Ishikawa (cell line): ENCODE measurements at regions not wholly inside any gene's neighbourhood (a gene's known extent, or its start where the extent isn't known, plus 50 kb on each side); places are given as distances from the start of the nearest gene placed in this dataset.

ENCODE experiments used
- CEBPB ChIP-seq: IDR thresholded peaks from 2 replicates; pipeline ENCODE4 v1.6.1; 2012
- CREB1 ChIP-seq: IDR thresholded peaks from 2 replicates; pipeline ENCODE4 v1.6.1; 2012; ENCODE audit warnings: low read depth
- EGR1 ChIP-seq: IDR thresholded peaks from 2 replicates; pipeline ENCODE4 v1.6.1; 2012
- EP300 ChIP-seq: IDR thresholded peaks from 2 replicates; pipeline ENCODE4 v1.6.1; 2012; ENCODE audit warnings: borderline replicate concordance
- FOXM1 ChIP-seq: IDR thresholded peaks from 2 replicates; pipeline ENCODE4 v1.6.1; 2012; ENCODE audit warnings: low read depth, borderline replicate concordance
- NFIC ChIP-seq: IDR thresholded peaks from 2 replicates; pipeline ENCODE4 v1.6.1; 2012
- RAD21 ChIP-seq: IDR thresholded peaks from 2 replicates; pipeline ENCODE4 v1.6.1; 2012; ENCODE audit warnings: low read depth
- REST ChIP-seq: IDR thresholded peaks from 2 replicates; pipeline ENCODE4 v1.6.1; 2012; ENCODE audit warnings: low read depth, mild to moderate bottlenecking
- TAF1 ChIP-seq: IDR thresholded peaks from 2 replicates; pipeline ENCODE4 v1.6.1; 2012; ENCODE audit warnings: low read depth, mild to moderate bottlenecking
- TCF12 ChIP-seq: IDR thresholded peaks from 2 replicates; pipeline ENCODE4 v1.6.1; 2012; ENCODE audit warnings: low read depth
- TEAD4 ChIP-seq: IDR thresholded peaks from 2 replicates; pipeline ENCODE4 v1.6.1; 2012
- USF1 ChIP-seq: IDR thresholded peaks from 2 replicates; pipeline ENCODE4 v1.6.1; 2012
- YY1 ChIP-seq: IDR thresholded peaks from 2 replicates; pipeline ENCODE4 v1.6.1; 2012; ENCODE audit warnings: low read depth
- ZBTB7A ChIP-seq: IDR thresholded peaks from 2 replicates; pipeline ENCODE4 v1.6.1; 2012; ENCODE audit warnings: low read depth
- TF ChIP-seq, protein P1 (sequence below): IDR thresholded peaks from 2 replicates; pipeline ENCODE4 v1.6.1; 2012

DNA sequence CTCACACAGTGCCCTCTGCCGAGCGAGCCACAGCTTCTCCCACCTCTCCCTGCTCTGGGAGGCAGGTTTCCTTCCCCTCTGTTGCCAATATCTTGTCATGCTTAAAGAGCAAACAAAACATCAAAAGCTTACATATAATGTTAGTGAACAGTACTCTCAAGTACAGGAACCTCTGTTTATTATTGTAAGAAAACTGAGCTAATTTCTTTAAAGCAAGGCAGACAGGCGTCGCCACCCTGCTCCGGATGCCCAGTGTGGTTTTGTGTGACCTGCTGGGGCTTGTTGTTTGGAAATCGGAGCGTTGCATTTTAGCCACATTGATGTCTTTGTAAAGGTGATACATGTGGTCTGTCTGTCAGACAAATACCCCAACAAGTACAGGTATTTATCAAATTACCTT is 401.4 kb upstream of the IRX1 start:
- TF ChIP-seq ZBTB7A, result no peak
- TF ChIP-seq FOXM1, result no peak
- no peak for TF ChIP-seq YY1
- TF ChIP-seq REST, result no peak
- TF ChIP-seq EP300, result no peak
- no peak for TF ChIP-seq USF1
- no peak for TF ChIP-seq RAD21
- TF ChIP-seq TCF12, result no peak
- TF ChIP-seq CREB1, result no peak
- TF ChIP-seq, protein P1, sequence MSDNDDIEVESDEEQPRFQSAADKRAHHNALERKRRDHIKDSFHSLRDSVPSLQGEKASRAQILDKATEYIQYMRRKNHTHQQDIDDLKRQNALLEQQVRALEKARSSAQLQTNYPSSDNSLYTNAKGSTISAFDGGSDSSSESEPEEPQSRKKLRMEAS, result no peak
- no peak for TF ChIP-seq TAF1
- no peak for TF ChIP-seq EGR1
- no peak for TF ChIP-seq NFIC

DNA sequence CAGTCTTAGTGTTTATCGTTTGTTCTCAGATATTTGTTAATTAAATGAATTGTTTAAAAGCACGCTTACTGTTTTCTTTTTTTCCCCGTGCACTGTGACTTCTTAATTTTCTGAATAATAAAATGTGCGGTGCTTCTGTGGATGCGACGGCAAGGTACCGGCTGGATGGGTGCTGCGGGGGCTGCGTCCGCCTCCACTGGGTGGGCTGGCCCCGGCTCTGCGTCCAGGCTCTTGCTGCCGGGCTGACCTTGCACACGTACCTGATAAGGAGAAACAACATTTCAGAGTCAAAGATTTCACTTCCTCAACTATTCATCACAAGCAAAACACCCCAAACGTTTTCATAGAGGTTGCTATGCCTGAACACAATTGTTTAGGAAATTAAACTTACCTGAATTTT is 404.0 kb upstream of the IRX1 start:
- TF ChIP-seq YY1 (no peak), CREB1 (no peak)

DNA sequence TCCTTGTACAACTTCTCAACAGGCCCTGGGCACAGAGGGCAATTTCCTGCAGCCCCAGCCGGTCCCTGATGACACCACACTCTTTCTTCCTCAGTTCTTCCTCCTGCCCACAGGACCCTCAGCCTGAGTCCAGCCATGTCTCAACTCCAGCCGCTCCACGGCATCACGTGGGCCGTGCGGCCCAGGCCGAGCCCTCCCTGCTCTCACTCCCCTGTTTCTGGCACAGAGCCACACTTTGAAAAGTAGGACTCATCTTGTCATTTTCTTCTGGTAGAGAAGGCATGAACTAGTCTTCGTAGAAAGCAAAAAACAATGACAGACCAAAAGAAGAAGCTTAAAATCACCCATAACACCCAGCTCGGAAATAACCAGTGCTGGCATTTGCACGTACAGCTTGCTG is 404.7 kb upstream of the IRX1 start:
- TF ChIP-seq CREB1 (no peak), EGR1 (no peak), CEBPB (no peak), TAF1 (no peak), EP300 (no peak), TEAD4 (no peak), YY1 (no peak), RAD21 (no peak), FOXM1 (no peak), USF1 (no peak), ZBTB7A (no peak), NFIC (no peak), REST (no peak), TCF12 (no peak)
- TF ChIP-seq, protein P1, result no peak

DNA sequence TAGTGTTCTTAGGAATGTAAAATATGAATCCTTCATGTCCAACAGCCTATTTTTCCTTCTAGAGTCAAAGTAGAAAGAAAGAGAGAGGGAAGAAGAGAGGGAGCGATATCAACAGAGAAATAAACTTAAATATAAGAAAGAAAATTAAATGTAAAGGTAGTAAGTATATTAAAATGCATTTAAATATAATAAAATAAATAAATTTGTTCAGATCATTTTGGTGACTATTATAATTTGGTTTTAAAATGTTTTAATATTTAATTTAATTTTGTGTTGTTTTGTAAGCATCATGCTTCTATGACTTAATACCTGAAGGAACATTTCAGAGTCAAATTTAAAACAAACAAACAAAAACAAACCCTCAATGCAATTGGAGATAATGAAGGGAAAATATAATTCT is 405.2 kb upstream of the IRX1 start:
- TF ChIP-seq TEAD4 (no peak), FOXM1 (no peak), REST (no peak), ZBTB7A (no peak), CEBPB (no peak), TCF12 (no peak), NFIC (no peak), EGR1 (no peak)
- TF ChIP-seq, protein P1, result no peak
